Tibial nerve (tissue), 4 donors: ENCODE measurements at regions not wholly inside any gene's neighbourhood (a gene's known extent, or its start where the extent isn't known, plus 50 kb on each side); places are given as distances from the start of the nearest gene placed in this dataset.

Source experiments
- EP300 ChIP-seq, 2 donors: sonication (generic); formaldehyde crosslinking; IDR thresholded peaks; one replicate each; pipeline ENCODE4 v1.6.1; 2017; ENCODE audit warnings: antibody characterized with exemption in 2 of 2, mild to moderate bottlenecking in 1 of 2
- POLR2A ChIP-seq, 2 donors: fragments of 450-650 bp; IDR thresholded peaks; one replicate each; pipeline ENCODE4 v1.6.1; 2017; ENCODE audit warnings: antibody characterized with exemption in 2 of 2, mild to moderate bottlenecking in 2 of 2, moderate library complexity in 2 of 2
- TF ChIP-seq, protein P1 (sequence below), 5 experiments: fragments of 200-600 bp in 3 of 5; fragments of 450-650 bp in 2 of 5; sonication (generic) in 3 of 5; IDR thresholded peaks; one replicate each; pipeline ENCODE4 v1.5.1; 2016 to 2019; ENCODE audit warnings: antibody characterized with exemption in 5 of 5, mild to moderate bottlenecking in 3 of 5, moderate library complexity in 2 of 5

DNA sequence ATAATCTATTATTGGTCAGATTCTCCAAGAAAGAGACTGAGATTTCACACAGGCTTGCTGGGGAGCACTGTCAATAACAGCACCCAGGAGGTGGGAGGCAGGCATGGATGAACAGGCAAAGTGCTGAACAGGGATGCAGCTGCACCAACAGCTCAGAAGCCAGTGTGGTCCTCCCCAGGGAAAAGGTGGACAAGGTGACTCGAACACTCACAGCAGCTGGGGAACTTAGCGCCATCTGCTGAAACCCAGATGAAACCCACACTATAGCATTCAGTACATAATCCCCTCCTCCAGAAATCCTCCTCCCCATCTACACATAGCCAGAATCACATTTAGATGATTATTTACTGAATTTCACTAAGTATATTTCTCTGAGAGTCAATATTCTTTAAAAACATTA lies 255.2 kb upstream of the WSB1 start:
- TF ChIP-seq, protein P1, sequence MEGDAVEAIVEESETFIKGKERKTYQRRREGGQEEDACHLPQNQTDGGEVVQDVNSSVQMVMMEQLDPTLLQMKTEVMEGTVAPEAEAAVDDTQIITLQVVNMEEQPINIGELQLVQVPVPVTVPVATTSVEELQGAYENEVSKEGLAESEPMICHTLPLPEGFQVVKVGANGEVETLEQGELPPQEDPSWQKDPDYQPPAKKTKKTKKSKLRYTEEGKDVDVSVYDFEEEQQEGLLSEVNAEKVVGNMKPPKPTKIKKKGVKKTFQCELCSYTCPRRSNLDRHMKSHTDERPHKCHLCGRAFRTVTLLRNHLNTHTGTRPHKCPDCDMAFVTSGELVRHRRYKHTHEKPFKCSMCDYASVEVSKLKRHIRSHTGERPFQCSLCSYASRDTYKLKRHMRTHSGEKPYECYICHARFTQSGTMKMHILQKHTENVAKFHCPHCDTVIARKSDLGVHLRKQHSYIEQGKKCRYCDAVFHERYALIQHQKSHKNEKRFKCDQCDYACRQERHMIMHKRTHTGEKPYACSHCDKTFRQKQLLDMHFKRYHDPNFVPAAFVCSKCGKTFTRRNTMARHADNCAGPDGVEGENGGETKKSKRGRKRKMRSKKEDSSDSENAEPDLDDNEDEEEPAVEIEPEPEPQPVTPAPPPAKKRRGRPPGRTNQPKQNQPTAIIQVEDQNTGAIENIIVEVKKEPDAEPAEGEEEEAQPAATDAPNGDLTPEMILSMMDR (IDR thresholded peaks at IDR 0.05) = no peak
- TF ChIP-seq EP300 (IDR thresholded peaks at IDR 0.05) = no peak
- TF ChIP-seq POLR2A (IDR thresholded peaks at IDR 0.05) = no peak
